NCI-H510A (cell line): ENCODE measurements at regions not wholly inside any gene's neighbourhood (a gene's known extent, or its start where the extent isn't known, plus 50 kb on each side); places are given as distances from the start of the nearest gene placed in this dataset.

Experiments
- DNase-seq: peaks from one replicate; lab custom pipeline; 2025; lab: John Stamatoyannopoulos, UW

- no peak for DNase-seq
These were observed 318.5 kb downstream of the GRB14 start for GRCh38 chr2:164302786-164303185.

DNA sequence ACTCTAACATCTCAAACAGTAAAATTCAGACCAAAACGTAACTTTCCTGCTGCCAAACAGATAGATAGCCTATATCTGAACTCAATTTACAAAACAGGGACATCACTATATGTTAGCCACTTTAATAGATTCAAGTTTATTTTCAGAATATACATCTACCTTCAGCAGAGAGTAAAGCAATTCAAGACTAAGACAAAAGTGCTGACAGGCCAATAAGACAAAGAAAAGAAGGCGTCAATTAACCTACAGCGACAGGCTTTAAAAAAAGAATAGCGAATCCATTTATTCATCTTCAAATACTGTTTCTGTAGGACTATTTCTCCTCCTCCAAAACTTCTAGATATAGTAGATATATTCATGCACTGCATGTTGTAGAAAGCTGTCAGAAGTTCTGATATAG is 333.0 kb downstream of the GRB14 start:
- no peak for DNase-seq

DNA sequence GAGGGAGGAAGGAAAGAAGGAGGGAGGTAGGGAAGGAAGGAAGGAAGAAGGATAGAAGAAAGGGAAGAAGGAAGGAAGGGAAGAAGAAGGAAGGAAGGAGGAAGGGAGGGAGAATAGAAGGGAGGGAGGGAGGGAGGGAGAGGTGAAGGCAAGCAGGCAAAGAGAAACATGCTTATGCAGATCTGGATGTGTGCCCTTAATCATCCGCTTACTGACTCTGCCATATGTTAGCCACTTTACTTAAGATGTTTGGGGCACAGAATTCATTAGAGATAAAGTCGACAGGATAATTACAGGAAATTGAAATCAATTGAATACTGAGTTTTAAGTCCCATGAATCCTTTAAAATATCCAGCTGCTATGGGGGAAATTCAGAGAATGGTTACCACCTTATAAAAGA is 334.2 kb downstream of the GRB14 start:
- DNase-seq: no peak

- DNase-seq: no peak
These were observed 335.7 kb downstream of the GRB14 start for GRCh38 chr2:164285576-164285975.

DNA sequence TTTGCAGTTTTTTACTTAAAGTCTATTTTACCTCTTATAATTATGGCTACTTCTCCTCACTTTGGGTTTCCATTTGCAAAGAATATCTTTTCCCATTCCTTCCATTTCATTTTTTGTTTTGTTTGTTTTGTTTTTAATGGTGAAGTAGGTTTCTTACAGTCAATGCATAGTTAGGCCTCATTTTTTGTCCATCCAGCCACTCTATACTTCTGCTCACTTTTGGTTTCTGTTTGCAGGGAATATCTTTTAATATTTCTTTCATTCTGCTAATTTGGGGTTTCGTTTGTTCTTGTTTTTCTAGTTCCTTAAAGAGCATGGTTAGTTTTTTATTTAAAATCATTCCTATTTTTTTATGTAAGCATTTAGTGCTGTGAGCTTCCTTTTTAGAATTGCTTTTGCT is 339.4 kb downstream of the GRB14 start:
- DNase-seq: no peak

DNA sequence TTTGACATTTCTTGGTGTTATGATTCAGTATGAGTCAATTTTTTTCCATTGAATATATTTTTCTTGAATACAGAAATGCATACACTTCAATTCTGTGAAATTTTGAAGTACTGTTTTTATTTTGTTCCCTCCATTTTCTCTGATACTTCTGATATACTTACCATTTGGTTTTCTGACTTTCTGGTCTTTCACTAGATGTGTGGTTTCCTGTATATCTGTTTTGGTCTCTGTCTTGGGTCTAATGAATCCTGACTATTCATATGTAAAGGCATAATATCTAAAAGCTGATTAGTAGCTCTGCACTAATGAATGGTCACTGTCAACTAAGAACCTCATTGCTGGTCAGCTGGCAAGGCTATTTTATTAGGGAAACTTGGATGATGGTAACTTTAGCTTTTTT is 345.6 kb downstream of the GRB14 start:
- no peak for DNase-seq

DNA sequence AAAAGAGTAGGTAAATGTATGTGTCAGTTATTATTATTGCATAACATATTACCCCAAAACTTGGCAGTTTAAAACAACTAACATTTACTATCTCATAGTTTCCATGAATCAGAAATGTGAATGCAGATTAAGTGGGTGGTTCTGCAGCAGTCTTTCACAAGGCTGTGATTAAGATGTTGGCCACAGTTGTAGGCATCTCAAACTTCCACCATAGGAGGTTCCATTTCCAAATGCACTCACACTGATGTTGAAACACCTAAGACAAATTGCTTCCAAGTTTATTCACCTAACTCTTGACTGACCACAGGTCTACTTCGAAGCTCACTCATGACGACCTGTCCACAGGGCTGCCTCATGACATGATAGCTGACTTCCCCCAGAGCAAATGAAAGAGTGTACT is 360.8 kb downstream of the GRB14 start:
- DNase-seq: no peak

GRCh38 chr2:164257742-164258141 is 363.5 kb downstream of the GRB14 start:
- DNase-seq: no peak

DNA sequence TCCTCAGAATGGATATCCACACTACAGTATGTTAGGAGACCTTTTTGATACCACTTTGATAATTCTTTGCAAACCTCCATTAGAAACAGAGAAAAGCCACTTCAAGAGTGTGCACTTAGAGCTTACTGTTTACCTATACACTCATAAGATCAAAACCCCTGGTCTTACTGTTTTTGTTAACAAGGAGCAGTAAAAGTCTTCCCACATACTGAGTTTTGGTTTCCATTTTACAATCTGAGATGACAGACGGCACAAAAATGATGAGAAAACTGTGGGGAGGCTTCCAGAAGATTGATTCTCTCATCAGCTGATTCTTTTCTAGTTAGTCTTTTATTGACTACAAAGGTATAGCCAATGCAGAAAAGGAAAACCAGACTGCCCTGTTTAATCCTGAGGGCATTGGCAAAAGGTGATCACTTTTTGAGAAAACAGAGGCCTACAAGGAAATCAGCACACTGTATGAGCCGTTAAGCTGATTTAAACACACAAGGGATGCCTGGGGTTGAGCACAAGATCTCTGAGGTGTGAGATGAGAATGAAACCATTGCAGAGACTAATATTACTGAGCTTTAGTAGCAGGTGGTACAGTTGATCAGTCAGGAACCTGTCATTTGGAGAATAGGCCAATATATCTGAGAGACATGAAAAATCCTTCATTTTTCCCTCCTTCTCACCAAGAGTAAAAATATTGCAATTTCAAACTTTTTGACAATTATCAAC is 368.6 kb downstream of the GRB14 start:
- DNase-seq: no peak

- DNase-seq: no peak
These were observed 378.0 kb downstream of the GRB14 start for GRCh38 chr2:164243315-164243714.

DNA sequence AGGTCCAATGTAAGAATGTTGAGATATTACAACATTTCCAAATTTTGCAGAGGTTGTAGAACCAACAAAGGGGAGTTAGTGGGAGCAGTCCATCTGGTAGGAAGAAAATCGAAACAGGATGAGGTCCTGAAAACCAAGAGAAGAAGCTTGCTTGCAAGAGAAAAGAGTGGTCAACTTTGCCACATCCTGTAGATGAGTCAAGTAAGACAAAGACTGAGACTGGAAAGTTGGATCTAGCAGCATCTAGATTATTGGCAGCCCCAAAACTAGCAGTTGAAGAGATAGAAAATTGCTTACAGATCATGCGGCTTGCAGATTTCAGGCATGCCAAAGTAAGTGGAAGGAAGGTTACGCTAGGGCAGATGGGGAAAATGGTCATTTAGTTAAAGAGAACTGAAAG is 378.9 kb downstream of the GRB14 start:
- DNase-seq: no peak

- DNase-seq: no peak
These were observed 387.2 kb downstream of the GRB14 start for GRCh38 chr2:164234074-164234473.

DNA sequence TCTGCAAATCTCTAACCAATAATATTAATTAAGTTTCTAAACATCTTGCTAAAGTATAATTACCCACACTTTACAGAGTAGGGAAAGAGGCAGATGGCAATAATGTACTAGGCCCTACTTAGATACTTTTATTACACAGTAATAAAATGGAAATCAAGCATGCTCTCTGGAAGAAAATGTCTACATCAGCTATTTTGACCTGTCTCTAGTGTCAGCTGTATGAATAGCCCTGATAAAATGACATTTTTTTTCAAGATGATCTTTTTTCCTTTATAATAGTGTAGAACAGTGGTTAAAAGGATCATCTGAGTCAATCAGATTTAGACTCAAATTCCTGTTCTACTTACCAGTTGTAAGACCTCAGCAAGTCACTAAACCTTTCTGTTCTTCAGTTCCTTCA is 397.3 kb downstream of the GRB14 start:
- no peak for DNase-seq

DNA sequence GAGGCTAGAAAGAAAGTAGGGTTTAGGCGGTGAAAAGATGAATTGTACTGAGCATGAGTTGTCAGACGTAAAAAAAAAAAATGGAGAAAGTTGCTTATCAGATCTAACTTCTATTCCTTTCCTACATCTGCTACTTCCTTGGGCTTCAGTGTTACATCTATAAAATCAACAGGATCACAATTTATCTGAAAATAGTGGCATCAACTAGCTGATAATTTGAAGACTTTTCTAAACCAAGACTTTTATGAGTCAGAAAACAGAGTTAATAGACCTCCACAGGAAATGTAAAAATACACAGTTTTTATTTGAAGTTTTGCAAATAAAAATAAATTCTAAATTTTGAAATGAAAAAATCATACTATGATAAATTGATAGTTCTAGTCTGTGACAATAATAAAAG is 399.8 kb downstream of the GRB14 start:
- no peak for DNase-seq

DNA sequence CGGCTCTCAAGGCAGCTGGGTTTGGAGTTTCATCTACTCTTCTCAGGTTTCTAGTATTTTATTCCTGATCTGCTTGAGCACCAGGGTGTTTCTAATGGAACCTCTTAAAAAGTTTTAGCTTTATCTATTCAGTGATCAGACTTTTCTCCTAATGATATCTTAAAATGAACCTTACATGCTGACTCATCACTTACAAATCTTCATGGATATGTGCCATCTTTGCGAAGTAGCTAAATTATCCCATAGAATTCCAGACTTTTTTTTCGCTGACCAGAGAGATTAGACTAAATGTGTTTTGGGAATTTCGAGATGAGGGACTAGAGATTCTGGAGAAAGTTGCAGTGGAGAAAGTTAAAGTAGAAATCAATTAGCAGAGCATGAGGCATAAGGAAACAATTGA is 401.0 kb downstream of the GRB14 start:
- no peak for DNase-seq

DNA sequence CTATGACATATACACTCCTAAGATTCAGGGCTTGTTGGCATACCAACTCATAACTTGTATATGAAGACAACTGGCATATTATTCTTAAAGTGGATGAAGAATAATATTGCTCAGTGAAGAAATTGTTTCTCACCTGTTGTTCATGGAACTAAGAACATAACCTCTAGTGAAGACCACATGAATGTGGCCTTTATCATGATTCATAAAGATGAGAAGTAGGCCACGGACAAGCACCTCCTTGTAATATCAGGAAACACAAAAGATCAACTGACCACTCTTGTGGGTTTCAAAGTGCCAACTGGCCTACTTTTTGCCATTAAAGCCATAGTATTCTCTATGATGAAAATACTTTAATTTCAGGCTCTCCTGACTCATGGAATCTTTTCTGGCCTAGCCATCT is 407.4 kb downstream of the GRB14 start:
- no peak for DNase-seq

GRCh38 chr2:164205347-164205746 is 415.9 kb downstream of the GRB14 start:
- no peak for DNase-seq

GRCh38 chr2:164203131-164203530 is 418.2 kb downstream of the GRB14 start:
- DNase-seq: no peak

- no peak for DNase-seq
These were observed 423.0 kb downstream of the GRB14 start for GRCh38 chr2:164198256-164198655.

DNA sequence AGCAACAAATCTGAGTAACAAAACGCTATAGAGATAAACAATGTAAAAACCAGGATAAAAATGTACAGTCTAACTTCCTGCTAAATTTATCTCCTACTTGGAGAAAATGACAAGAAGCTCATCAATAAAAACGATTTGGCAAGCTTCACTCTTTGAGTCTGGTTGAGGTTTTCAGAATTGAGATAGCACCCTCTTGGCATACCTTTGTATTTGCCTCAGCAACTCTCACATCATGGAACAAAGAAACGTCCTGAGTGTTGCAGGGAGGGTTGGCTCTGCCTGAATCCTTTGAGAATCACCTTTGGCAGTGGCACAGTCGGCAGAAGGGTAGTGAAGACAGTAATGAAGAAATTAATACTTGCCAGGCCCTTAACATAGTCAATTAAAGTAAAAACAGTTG is 430.6 kb downstream of the GRB14 start:
- no peak for DNase-seq

DNA sequence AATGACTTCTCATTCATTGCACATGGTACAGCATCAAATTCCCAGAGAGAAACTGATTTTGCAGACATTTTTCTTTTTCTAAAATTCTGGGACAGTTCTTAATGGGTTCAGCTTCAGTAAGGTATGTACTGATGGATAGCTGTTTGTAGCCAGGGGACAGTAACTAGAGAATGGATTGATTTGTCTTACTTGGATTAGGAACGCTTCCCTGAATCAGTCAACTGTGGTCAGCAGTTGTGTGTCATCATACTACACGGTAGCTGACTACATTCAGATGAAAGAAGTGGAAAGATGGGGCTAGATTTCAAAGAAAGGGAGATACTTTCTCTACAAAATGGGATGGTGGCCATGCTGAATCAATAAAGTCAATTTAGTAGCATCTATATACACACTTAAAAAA is 431.4 kb downstream of the GRB14 start:
- no peak for DNase-seq

DNA sequence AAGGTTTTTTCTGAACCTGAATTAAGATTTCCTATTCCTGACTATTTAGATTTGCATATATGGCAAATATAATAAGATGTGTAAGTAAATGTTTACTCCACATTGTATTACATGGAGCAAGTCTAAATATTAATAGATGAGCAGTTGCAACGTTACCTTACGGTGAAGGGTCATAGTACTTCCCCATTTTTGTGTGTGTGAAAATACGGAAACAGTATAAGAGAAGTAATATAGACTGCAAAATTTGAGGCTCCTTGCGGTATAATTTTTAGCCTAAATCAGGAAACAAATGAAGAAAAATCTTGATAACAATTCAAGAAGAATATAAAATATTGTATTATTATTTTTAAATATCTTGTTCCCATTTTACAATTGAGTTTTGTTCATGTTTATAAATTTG is 434.2 kb downstream of the GRB14 start:
- no peak for DNase-seq

GRCh38 chr2:164186591-164186990 is 434.7 kb downstream of the GRB14 start:
- no peak for DNase-seq

DNA sequence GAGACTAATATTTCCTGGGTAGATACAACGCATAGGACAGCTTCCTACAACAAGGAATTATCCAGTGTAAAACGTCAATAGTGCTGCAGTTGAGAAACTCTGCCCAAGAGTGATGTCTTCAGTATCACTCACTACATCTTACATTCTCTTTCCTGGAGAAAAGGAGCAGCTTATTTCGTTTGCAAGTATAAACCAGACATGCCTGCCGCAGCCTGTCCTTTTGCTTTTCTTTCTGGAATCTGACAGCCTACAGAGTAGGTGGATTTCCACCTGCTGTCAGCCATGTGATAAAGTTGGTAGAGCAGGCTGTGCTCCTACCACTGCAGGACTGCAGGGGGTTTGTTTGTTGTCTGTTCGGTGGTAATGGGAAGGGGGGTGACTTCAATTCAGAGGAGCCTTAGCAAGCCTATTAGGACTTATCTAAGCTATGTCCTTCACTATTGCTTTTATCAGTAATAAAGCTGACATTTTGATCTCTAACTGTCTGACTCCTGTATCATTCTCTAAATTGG is 439.1 kb downstream of the GRB14 start:
- DNase-seq: no peak
